GM21447 (cell line): ENCODE measurements at regions not wholly inside any gene's neighbourhood (a gene's known extent, or its start where the extent isn't known, plus 50 kb on each side); places are given as distances from the start of the nearest gene placed in this dataset.
"Not testable (repeated sequence)": the region's sequence is repeated elsewhere in the genome, so short reads cannot be mapped to it uniquely, and the experiment has no call there.

Experiments used
- ATAC-seq: cut with Tn5 transposase; IDR thresholded peaks from one replicate; pipeline ENCODE4 v1.9.1; 2021; ENCODE audit not compliant: unreplicated experiment

DNA sequence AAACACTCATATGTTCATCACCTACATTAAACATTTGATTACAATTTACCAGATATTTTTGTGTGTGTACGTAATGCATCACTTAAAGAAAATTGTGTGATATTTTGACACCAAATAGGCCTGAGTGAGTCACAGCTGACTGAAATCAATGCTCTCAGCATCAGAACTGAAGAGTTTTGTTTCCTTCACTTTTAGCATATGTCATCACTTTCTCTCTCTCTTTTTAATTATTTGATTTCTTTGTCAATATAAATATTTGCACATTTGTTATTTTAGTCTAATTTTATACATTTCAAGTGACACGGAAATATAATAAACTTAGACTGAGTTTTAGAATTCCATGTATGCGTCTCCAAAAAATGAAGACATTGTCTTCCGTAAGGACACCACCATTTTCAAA is 545.3 kb downstream of the PTPRC start:
- no peak for ATAC-seq

DNA sequence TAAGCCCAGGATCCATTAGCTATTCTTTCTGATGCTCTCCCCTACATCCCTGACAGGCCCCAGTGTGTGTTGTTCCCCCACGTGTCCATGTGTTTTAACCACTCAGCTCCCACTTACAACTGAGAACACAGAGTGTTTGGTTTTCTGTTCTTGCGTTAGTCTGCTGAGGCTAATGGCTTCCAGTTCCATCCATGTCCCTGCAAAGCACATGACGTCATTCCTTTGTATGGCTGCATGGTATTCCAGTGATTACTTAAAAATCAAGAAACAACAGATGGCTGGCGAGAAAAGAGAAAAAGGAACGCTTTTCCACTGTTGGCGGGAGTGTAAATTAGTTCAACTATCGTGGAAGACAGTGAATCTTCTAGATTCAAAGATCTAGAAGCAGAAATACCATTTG is 556.0 kb downstream of the PTPRC start:
- no peak for ATAC-seq

GRCh38 chr1:199197695-199198094 is 558.9 kb downstream of the PTPRC start:
- no peak for ATAC-seq

DNA sequence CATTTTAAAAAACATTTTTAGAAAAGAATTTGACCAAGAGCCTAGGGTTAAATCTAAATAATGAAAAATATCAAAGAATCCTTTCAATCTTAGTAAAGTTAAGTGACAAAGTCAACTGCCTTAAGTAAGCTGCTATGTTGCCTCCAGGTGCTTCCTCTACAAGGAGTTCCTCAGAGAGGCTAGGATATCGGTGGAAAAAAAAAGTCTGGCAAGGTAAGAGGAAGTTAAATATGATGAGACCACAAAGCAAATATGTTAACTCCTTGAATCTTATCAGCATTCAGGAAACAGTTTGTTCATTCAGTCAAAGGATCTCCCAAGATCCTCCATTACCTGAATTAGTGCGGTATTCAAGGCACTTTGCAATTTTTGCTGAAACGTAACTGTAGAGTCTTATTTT is 563.5 kb downstream of the PTPRC start:
- ATAC-seq = no peak

- ATAC-seq = no peak
These were observed 565.4 kb downstream of the PTPRC start for GRCh38 chr1:199204231-199204630.

GRCh38 chr1:199205740-199206441 is 567.1 kb downstream of the PTPRC start:
- ATAC-seq = no peak

GRCh38 chr1:199208847-199209246 is 570.0 kb downstream of the PTPRC start:
- no peak for ATAC-seq

- no peak for ATAC-seq
These were observed 579.2 kb downstream of the PTPRC start for GRCh38 chr1:199218065-199218464.

DNA sequence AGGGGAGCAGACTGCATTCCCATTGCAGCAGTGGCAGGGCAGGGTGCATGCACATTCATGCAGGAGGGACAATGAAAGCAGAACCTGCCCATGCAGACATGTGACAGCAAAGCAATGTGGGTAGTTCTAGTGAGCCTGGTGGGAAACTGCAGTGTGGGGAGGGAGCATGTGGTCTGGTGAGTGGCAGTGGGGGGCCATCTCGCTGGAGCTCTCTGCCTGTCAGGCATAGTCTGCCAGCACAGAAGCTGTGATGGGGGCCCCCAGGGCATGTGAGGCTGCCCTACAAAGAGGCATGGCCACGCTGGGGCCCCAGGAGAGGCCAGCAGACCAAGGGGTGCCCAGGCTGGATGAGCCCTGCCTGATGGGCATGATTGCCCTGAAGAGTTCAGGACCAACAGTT is 579.7 kb downstream of the PTPRC start:
- no peak for ATAC-seq

- ATAC-seq = no peak
These were observed 581.2 kb downstream of the PTPRC start for GRCh38 chr1:199220031-199220430.

GRCh38 chr1:199221371-199222150 is 582.7 kb downstream of the PTPRC start:
- ATAC-seq = no peak

DNA sequence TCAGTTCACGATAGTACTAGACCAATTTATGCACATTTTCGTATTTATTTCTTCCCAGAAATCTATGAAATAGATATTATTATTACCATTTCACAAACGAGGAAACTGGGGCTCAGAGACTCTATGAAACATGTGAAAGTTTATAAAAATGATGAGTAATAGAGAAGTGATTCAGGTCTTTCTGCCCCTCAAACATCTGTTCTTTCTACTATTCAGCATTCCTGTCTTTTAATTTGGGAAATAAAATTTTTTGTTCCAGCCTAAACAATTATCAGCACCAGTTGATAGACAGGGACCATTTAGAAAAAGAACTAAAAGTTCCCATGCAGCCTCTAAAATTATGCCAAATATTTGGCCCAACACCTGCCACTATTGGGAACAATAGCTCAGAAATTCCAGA is 585.1 kb downstream of the PTPRC start:
- no peak for ATAC-seq

DNA sequence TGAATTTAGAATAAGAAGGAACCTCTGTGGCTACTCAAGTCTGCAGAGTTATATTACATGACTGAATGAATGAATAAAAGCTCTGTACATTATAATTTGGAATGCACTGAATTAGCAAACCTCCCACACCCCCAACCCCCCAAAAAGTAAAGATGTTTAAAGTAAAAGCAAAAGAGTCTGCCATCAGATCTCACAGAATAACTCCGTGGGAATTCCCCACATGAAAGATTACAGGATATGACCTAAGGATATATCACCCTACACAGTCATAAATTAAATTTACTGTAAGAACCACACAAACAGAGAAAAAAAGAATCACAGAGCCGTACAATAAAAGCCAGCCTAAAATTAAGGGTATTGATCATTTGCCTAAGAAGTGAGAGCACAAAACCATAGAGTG is 587.3 kb downstream of the PTPRC start:
- peak; percentile 73 for ATAC-seq

DNA sequence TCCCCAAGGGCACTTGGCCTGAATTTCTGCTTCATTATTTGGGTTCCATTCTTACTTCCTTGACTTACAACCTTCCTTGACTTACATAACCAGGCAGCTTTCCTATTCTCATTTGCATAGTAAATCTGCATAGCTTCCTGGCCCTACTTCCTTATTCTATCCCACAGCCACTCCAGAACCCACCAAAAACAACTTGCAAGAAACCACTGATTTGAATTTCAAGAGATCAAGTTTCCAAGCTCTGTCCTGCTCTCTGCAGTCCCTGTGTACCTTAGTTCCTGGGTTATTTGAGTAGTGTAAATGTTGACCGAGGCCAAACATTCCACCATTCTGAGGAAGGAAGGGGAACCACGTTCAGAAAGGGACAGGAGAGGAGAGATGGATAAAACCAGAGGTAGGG is 603.3 kb downstream of the PTPRC start:
- no peak for ATAC-seq

DNA sequence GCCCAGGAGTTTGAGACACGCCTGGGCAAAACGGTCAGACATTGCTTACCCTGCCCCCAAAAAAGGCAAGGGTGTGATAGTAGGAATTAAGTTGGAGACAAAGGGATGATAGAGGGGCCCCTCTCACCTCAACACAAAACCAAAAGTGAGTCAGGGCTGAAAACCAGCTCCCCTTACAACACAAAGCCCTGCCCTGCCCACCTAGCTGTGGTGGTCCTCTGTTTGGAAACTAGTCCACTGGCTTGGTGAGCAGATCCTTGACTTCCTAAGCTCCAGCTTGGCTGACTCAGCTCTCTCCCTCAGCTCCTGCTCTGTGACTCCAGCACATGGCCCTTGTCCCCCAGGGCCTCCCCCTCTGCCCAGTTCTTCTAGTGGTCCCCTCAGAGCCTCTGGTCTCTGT is 603.8 kb downstream of the PTPRC start:
- no peak for ATAC-seq

- ATAC-seq = peak; percentile 99
These were observed 604.7 kb downstream of the PTPRC start for GRCh38 chr1:199243423-199244061.

- ATAC-seq = no peak
These were observed 607.1 kb downstream of the PTPRC start for GRCh38 chr1:199245946-199246345.

DNA sequence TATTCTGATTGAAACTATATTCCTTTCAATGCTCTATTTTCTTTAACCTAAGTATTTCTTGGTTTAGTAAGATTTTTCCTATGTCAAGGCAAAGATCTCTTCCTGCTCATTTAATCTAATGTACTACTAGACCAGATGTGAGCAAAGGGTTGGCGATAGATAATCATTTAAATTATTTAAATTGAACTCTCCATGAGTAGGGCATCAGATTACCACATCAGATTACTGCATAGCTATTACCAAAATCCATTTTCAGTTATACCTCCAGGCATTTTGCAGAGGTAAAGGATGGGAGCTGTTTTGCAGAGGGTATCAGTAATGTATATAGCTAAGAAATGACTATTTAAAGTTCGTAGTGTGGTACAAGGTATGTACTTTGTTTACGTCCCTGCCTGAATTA is 607.9 kb downstream of the PTPRC start:
- no peak for ATAC-seq

GRCh38 chr1:199247891-199248290 is 609.1 kb downstream of the PTPRC start:
- ATAC-seq = no peak

- ATAC-seq = not testable (repeated sequence)
These were observed 615.2 kb downstream of the PTPRC start for GRCh38 chr1:199254040-199254439.

GRCh38 chr1:199261328-199261727 is 622.5 kb downstream of the PTPRC start:
- no peak for ATAC-seq

DNA sequence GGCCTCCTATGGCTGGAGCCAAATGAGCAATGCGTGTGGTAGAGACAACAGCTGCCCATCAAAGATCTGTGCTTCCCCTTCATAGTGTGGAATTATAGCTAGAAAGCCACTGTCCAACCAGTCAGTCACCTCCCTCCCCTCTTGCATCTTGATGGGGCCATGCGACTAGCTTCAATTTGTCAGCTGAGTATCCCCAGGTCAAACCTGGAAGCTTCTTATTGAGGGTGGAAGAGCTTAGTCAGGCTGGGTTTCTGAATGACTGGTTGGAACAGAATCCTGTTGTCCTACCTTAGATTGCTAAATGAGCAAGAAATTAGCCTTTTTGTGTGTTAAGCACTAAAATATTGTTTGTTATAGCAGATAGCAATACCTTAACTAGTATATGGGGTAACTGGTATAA is 625.4 kb downstream of the PTPRC start:
- no peak for ATAC-seq
